ENCODE measurements at regions not wholly inside any gene's neighbourhood (a gene's known extent, or its start where the extent isn't known, plus 50 kb on each side); places are given as distances from the start of the nearest gene placed in this dataset.
"Not testable (repeated sequence)": the region's sequence is repeated elsewhere in the genome, so short reads cannot be mapped to it uniquely, and the experiment has no call there.

DNA sequence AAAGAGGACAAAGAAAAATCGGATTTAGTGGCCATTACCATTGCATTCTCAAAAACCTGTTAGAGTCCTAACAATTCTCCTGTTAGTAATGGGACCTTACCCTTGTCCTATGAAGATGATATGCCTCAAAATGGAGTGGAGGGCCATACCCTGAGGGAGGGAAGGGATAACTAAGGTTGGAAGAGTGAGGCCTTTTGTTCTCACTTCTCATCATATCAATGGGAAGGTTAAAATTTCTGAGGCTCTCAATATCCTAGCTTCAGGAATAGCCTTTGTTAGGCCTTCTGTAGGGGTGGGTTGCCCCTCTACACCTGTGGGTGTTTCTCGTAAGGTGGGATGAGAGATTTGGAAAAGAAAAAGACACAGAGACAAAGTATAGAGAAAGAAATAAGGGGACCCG lies 109.4 kb upstream of the SGIP1 start:
- ATAC-seq; intact Hi-C loops (cut with micrococcal nuclease): not testable (repeated sequence)

DNA sequence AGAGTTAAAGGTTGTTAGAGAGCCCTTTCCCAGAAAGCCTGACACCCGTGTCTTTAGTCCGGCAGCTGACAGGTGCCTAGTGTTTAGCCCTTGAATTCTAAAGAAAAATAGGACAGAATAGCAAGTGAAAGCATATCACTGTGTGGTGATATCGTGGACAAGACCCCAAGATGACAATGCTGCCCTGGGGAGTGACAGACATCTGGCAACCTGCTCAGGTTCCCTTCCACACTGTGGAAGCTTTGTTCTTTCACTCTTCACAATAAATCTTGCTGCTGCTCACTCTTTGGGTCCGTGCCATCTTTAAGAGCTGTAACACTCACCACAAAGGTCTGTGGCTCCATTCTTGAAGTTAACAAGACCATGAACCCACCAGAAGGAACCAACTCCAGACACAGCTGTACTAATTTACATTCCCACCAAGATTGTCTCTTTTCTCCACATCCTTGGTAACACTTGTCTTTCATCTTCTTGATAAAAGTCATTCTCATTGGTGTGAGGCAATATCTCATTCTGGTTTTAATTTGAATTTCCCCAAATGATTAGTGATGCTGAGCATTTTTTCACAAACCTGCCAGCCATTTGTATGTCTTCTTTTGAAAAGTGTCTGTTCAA lies 107.6 kb upstream of the SGIP1 start:
- intact Hi-C loops (cut with micrococcal nuclease) = no loop called here
- ATAC-seq (no peak), DNase-seq (no peak)

More for the DNA sequence above, 109.4 kb upstream of the SGIP1 start:
- DNase-seq = not testable (repeated sequence)

DNA sequence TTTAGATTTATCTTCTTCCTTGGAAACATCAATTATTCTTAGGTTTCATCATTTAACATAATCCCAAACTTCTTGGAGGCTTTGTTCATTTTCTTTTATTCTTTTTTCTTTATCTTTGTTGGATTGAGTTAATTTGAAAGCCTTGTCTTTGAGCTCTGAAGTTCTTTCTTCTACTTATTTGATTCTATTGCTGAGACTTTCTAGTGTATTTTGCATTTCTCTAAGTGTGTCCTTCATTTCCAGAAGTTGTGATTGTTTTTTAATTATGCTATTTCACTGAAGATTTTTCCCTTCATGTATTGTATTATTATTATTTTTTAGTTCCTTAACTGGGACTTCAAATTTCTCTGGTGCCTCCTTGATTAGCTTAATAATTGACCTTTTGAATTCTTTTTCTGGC lies 103.1 kb upstream of the SGIP1 start:
- intact Hi-C loops (cut with micrococcal nuclease); ATAC-seq; DNase-seq: not testable (repeated sequence)

DNA sequence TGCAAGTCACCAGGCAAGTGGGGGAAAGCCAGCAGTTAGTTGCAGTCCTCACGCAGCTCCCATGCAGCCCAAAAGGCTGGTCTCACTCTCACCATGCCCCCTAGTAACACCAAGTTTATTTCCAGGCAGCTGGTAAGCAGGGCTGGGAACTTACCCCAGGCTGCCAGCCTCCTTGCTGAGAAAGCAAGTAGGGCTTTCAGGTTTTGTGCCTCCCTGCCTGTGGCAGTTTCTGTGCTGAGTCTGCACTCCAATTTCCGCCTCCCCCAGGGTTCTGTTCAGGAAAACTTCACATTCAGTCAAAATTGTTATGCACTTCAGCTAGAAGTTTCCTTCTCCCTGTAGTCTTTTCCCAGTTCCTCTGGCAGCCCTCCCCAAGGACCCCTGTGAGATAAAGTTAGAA lies 102.0 kb upstream of the SGIP1 start:
- DNase-seq = no peak
- intact Hi-C loops (cut with micrococcal nuclease) = no loop called here
- ATAC-seq = no peak

DNA sequence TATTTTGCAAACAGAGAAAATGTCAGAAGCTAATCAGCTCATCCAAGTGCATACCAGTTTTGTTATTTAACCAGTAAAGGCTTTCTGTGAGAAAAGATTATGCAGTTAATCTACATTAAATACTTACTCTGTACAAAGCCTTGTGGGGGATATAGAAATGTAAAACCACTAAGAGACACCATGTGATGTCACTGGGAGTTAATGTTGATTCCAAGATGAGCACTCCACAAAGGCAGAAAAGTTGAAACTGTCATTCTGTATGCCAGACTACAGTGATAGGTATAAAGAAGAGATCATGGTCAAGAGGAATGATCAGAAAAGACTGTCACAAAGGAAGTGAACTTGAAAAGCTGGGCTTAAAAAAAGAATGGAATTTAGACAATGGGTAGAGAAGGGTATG lies 100.3 kb upstream of the SGIP1 start:
- intact Hi-C loops (cut with micrococcal nuclease) = no loop called here
- DNase-seq (no peak), ATAC-seq (no peak)

DNA sequence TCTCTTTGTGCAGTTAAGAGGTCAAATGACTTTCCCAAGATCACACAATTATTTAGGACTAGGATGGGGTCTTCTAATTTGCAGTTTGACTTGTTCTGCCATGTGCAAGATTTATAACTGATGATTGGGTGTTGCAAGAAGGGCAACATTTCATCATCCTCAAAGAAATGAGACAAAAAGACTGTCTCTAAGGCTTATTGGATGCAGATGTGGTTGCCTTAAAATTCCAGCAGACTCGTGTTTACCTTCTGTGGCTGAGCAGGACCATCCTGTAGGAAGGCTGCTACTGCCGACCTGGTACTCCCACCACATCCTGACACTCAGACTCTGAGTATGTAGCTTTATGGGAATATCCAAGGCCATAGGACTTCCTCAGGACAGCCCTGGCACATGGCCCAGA lies 99.9 kb upstream of the SGIP1 start:
- DNase-seq = no peak
- no peak for ATAC-seq
- intact Hi-C loops (cut with micrococcal nuclease) = no loop called here

DNA sequence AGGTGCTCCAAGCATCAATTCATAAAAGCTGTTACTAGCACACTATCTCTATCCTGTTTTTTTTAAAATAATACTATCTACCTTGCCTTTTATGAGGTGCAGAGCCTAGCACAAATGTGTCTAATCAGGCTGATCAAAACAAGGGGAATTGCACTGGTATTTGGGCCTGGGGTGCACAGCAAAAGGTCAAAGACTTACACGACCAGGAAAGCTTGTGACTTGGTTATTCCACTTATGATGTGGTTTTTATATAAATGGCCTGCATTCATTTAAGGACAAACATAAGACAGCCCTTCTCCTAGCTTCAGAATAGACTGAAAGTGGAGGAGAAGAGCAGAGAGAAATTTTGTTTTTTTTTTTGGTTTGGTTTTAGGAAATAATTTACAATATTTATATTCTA lies 98.4 kb upstream of the SGIP1 start:
- ATAC-seq = no peak
- intact Hi-C loops (cut with micrococcal nuclease) = no loop called here
- no peak for DNase-seq

DNA sequence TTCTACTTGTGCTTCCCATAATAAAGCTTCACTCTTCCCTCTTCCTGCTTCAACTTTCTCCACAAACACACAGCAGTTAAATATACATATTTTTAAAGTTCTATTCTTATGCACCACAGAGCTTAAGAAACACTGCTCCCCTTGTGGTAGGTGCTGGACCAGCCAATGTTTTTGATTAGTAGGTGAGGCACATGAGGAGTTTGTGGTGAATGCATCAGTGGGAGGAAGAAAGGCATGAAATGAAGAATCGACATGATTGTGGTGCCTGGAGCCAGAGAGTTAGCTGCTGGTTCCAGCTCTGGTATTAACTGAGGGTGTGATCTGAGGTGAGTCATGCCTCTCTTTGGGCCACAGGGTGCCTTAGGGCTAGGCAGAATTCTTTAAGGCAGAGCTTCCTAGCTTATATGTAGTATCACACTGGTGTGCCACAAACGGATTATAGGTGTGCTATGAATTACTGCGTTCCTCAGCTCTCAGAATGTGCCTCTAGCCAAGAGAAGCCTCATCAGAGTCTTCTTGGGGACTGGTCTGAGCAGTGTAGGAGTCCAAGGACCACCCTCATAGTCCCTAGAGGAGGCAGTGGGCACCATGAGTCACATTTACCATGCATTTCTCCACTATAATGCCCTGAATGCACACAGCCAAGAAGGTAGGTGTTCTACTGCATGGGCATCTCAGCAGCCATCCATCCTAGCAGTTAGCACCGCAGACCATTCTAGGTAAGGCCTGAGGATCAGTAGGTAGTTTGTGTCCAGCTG lies 97.4 kb upstream of the SGIP1 start:
- intact Hi-C loops (cut with micrococcal nuclease) = no loop called here
- ATAC-seq (no peak), DNase-seq (no peak)

DNA sequence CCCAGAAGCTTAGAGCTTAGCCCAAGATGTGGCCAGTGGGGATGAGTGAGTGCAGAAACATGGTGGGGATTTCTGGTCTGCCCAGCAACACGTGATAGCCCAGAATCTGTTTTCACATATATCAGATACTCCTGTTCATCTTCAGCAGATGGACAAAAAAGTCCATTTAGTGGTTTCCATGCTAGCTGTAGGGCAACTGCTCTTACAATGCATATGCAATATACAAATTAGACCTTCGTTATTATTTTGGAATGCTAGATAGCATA lies 96.9 kb upstream of the SGIP1 start:
- intact Hi-C loops (cut with micrococcal nuclease) = no loop called here
- ATAC-seq = no peak

DNA sequence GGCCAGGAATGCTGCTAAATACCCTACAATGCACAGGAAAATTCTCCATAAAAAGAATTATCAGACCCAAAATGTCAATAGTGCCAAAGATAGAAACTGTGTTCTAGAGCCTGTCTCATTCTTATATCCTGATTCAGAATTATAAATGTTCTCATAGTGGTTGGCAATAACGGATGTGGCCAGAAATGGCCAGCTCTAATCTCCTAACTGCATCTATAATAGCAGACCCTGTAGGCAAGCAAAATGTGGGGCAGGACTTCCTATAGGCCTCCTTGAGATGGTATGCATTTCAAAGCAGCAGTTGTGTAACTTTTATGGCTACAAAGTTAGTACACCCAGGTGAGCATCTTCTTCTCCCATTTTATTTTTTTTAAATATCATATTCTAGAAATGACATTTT lies 95.9 kb upstream of the SGIP1 start:
- intact Hi-C loops (cut with micrococcal nuclease) = no loop called here
- ATAC-seq = no peak

More for the DNA sequence above, 96.9 kb upstream of the SGIP1 start:
- no peak for DNase-seq

DNA sequence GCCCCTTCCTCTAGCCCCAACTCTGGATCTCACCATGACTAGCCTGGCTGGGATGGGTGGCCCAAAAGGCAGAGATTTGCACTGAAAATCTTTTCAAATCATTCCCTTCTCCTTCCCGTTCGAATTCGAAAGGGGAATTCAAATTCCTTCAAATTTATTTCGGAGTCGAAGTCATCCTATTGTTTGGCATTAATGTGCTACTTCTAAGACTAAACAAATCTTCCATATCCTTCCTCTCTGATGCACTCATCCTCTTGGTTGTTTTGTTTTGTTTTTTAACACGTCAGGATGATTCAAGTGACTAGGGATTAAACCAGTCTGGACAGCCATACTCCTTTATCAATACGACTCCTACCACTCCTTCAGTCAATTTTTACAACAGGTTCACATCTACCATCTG lies 95.5 kb upstream of the SGIP1 start:
- intact Hi-C loops (cut with micrococcal nuclease) = no loop called here
- DNase-seq (no peak), ATAC-seq (no peak)

More for the DNA sequence above, 95.9 kb upstream of the SGIP1 start:
- DNase-seq = no peak

DNA sequence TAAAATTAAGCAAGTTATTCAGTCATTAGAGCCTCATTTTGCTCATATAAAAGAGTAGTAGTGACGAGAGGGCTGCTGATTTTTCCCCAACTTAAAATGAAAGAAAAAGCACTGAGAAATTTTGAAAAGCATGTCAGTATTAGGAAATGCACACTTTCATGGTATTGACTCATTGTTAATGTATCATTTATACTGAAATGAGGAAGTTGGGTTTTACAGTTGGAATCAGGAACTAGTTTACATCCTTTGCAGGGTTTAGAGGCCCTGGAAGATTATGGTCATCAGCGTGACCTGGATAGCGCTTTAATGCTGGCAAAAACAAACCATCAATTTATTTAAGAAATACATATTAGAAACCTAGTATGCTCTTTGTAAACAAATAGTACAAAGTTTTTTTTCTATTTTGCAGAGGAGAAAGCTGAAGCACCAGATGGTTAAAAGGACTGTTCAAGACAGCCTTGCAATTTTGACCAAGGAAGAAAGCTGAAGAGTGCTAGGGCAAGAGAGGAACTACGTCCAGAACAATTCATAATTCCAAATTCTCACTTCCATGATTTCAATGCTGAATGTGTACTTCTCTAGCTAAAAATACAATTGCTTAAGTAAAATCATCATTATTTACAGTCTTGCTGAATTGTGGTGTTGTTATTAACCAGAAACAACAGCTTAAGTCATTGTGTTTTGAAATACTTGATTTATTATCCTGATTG lies 94.8 kb upstream of the SGIP1 start:
- intact Hi-C loops (cut with micrococcal nuclease) = no loop called here
- ATAC-seq (no peak), DNase-seq (no peak)

DNA sequence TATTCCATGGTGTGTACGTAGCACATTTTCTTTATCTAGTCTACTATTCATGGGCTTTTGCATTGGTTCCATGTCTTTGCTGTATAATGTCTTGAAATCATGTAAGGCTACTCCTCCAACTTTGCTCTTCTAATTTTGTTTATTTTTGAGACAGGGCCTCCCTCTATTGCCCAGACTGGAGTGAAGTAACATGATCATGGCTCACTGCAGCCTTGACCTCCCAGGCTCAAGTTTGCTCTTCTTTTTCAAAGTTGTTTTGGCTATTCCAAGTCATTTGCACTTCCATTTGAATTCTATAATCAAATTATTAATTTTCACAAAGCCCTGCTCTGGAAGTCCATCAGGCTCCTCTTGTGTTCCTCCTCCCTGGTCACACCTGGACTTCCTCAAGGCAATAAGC lies 90.2 kb upstream of the SGIP1 start:
- DNase-seq = no peak
- intact Hi-C loops (cut with micrococcal nuclease) = no loop called here
- no peak for ATAC-seq

DNA sequence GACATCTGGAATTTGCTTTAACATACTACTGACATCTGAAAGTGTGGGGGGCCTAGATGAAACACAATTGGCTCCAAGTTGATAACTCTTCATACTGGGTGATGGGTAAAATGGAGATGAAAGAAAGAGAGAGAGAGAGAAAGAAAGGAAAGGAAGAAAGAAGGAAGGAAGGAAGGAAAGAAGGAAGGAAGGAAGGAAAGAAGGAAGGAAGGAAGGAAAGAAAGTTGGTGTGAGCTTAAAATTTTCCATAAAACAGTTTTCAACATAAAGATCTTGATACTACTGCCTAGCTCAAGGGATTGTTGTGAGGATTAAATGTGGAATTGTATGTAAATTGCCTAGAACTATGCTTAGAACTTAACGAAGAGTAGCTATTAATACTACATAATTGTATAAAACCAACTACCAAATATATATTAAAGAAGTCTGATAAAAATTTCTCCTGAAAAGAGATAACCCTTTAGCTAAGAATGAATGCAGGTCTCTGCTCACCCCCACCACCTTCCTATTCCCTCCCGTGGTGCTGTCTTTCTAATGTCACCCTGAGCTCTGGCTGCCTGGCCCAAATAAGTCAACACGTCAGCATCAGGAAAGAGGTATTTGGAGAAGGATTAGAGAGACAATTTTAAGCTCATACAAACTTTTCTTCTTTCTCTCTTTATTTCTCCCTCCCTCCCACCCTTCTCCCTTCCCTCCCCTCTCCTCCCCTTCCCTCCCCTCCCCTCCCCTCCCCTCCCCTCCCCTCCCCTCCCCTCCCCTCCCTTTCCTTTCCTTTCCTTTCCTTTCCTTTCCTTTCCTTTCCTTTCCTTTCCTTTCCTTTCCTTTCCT lies 89.3 kb upstream of the SGIP1 start:
- intact Hi-C loops (cut with micrococcal nuclease) = no loop called here
- DNase-seq (no peak), ATAC-seq (no peak)

DNA sequence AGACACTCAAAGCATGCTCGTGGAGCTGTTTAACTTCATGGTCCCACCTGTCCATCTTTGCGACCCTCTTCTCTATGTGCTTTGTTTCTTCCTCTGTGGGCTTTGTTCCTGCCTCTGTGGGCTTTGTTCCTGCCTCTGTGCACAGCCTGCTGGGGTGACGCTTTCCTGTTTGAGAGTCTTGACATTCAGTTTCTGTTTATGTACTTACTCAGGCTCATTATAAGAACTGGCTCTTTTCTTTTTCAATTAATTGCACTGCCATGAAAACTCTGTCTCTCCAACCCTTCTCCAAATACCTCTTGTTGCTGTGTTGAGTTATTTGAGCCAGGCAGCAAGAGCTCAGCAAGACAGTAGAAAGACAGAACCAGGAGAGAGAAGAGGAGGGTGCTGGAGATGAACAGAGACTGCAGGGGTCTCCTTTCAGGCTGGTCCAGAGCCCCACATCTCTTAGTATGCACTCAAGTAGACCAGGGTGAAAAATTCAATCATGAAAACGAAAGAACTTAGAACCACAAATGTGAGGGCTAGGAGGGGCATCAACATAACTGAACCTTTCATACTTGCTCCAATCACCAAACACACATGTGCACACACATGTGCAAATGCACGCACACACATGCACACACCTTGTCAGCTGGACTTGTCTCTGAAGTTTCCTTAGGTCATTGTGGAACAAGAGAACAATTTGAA lies 88.3 kb upstream of the SGIP1 start:
- intact Hi-C loops (cut with micrococcal nuclease) = loop anchor here (2.0 kb wide), 2 partner anchors 193 to 487 kb away; no protein-coding TSS in a partner anchor
- ATAC-seq (peak; percentile 17), DNase-seq (peak; percentile 34)

DNA sequence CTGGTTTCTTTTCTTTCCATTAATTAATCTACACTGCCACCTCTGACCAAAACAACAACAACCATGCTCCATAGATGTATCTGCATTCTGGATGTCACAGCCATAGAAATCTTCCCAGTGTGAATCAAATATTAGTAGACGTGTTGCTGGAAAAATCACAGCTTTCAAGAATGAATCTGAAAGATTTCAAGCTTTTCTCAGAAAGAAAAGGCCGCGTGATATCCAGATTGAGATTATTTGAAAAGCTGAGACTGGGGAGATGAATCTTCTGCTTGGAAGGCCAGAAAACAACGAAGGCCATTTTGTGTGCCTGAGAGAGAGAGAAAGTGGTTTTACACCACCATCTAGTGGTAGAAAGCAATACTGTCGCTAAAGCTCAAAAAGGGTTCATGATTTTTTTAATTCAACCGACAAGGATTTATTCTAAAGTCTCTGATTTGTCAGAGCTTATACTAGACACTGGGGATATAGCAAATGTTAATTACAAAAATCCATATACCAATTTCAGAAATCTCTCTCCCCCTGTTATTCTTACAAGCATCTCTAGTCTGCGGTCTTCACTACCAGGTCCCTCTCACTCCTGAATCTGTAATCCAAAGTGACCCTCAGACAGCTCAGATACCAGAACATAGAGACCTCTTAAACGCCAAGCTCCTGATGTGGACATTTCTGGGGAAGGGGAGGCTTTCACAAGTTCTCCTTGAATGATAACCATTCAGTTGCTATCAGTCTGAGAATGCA lies 87.5 kb upstream of the SGIP1 start:
- intact Hi-C loops (cut with micrococcal nuclease) = loop anchor here (2.0 kb wide), 2 partner anchors 194 to 488 kb away; no protein-coding TSS in a partner anchor
- DNase-seq (no peak), ATAC-seq (peak; percentile 53)

DNA sequence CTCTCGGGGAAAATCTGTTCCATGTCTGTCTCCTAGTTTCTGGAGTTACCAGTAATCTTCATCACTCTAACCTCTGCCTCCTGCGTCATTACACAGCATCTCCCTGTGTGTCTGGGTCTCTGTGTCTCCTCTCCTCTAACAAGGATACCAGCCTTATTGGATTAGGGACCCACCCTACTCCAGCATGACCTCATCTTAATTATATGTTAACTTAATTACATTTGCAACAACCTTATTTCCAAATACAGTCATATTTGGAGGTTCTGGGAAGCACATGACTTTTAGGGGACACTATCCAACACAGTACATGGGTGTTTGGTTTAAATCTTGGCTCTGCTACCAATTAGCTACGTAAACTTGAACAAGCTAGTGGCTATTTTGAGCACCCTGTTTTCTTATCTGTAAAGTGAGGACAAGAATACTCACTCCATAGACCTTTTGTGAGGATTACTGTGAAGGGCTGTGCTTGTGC lies 83.9 kb upstream of the SGIP1 start:
- DNase-seq (no peak), ATAC-seq (peak; percentile 93)
- intact Hi-C loops (cut with micrococcal nuclease) = no loop called here

DNA sequence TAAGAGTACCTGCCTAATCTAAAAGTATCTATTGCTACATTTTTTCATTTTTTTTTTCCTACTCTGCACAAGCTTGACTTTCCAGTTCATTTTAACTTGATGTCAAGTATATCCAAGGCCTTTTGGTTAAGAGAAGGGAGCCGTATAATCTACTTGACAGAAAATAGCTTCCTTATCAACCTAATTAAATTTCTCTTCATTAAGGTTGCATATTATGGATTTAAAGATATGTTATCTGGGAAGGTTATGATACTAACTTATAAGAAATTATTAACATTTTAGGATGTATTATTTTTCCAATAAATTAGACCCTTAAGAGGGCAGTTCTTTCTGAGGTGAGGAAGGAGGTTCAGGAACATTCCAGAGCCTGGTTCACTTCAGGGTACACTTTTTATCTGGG lies 83.1 kb upstream of the SGIP1 start:
- no peak for ATAC-seq
- intact Hi-C loops (cut with micrococcal nuclease) = no loop called here
- no peak for DNase-seq

All from left ventricle myocardium superior (tissue), 1 donor.